H1 (cell line): ENCODE measurements at regions not wholly inside any gene's neighbourhood (a gene's known extent, or its start where the extent isn't known, plus 50 kb on each side); places are given as distances from the start of the nearest gene placed in this dataset.

Experiments used
- KDM4A ChIP-seq: IDR thresholded peaks from one replicate; pipeline ENCODE4 v1.7.1; 2012; ENCODE audit warnings: low read depth, mild to moderate bottlenecking, moderate library complexity, low read length, inconsistent platforms; ENCODE audit not compliant: severe bottlenecking
- POU5F1 ChIP-seq: IDR thresholded peaks from 2 replicates; pipeline ENCODE4 v1.6.1; 2011; ENCODE audit warnings: low read depth, mild to moderate bottlenecking, low read length, moderate library complexity
- RAD21 ChIP-seq, 2 experiments: IDR thresholded peaks in 1 of 2; conservative IDR thresholded peaks in 1 of 2; 2 replicates each; pipeline ENCODE4 v1.6.1; 2011; ENCODE audit warnings: low read depth in 2 of 2, low read length in 2 of 2, improper control_type of control experiment in 1 of 2, inconsistent platforms in 1 of 2, mild to moderate bottlenecking in 1 of 2, moderate library complexity in 1 of 2

- TF ChIP-seq RAD21 (IDR thresholded peaks at IDR 0.05 in 1 of 2, conservative IDR thresholded peaks at IDR 0.05 in 1 of 2; ENCODE audit: low read depth in 2 of 2, low read length in 2 of 2) (no peak), POU5F1 (no peak), KDM4A (no peak)
These were observed 161.9 kb upstream of the CAND1 start (continued) for GRCh38 chr12:67107235-67107634.
